ENCODE measurements at regions not wholly inside any gene's neighbourhood (a gene's known extent, or its start where the extent isn't known, plus 50 kb on each side); places are given as distances from the start of the nearest gene placed in this dataset.

DNA sequence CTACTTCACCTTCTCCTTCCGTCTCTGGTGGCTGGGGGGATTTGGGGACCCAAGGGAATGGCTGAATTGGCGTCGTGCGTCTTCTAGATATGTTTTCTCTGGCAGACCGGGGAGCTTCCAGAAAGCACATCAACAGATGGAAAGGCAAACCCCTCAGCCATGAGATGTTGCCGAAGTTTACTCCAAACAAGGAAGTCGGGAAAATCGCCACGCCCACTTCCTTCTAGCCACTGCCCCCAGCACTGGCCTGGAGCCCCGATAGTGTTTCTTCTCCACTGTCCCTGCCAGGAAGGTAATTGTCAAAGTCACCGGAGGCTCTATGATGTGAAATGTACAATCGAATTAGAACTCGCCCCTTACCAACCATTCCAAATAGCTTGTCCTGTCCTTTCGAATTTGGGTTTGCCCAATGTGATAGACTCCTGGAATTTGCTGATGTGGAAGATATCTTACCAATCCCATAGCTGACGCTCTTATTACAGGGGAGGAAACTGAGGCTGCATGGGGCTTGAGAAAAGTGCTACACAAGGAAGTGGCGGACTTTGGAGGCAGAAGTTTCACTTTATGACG lies 191.0 kb downstream of the LSM5 start:
- TF ChIP-seq, protein P1, sequence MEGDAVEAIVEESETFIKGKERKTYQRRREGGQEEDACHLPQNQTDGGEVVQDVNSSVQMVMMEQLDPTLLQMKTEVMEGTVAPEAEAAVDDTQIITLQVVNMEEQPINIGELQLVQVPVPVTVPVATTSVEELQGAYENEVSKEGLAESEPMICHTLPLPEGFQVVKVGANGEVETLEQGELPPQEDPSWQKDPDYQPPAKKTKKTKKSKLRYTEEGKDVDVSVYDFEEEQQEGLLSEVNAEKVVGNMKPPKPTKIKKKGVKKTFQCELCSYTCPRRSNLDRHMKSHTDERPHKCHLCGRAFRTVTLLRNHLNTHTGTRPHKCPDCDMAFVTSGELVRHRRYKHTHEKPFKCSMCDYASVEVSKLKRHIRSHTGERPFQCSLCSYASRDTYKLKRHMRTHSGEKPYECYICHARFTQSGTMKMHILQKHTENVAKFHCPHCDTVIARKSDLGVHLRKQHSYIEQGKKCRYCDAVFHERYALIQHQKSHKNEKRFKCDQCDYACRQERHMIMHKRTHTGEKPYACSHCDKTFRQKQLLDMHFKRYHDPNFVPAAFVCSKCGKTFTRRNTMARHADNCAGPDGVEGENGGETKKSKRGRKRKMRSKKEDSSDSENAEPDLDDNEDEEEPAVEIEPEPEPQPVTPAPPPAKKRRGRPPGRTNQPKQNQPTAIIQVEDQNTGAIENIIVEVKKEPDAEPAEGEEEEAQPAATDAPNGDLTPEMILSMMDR (IDR thresholded peaks at IDR 0.05; ENCODE audit: low read depth, low read length, missing input control) = no peak
- TF ChIP-seq SP1 (IDR thresholded peaks at IDR 0.05) = no peak
- no peak for TF ChIP-seq RAD21 (IDR thresholded peaks at IDR 0.05)
- TF ChIP-seq, protein P2, sequence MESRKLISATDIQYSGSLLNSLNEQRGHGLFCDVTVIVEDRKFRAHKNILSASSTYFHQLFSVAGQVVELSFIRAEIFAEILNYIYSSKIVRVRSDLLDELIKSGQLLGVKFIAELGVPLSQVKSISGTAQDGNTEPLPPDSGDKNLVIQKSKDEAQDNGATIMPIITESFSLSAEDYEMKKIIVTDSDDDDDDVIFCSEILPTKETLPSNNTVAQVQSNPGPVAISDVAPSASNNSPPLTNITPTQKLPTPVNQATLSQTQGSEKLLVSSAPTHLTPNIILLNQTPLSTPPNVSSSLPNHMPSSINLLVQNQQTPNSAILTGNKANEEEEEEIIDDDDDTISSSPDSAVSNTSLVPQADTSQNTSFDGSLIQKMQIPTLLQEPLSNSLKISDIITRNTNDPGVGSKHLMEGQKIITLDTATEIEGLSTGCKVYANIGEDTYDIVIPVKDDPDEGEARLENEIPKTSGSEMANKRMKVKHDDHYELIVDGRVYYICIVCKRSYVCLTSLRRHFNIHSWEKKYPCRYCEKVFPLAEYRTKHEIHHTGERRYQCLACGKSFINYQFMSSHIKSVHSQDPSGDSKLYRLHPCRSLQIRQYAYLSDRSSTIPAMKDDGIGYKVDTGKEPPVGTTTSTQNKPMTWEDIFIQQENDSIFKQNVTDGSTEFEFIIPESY (IDR thresholded peaks at IDR 0.05) = no peak
- no peak for TF ChIP-seq YY1 (IDR thresholded peaks at IDR 0.05)
- TF ChIP-seq JUND (IDR thresholded peaks at IDR 0.05) = no peak
